OCI-LY1 (cell line): ENCODE measurements at regions not wholly inside any gene's neighbourhood (a gene's known extent, or its start where the extent isn't known, plus 50 kb on each side); places are given as distances from the start of the nearest gene placed in this dataset.
"Not testable (repeated sequence)": the region's sequence is repeated elsewhere in the genome, so short reads cannot be mapped to it uniquely, and the experiment has no call there.

Source experiments
- H2AFZ ChIP-seq: fragments of 200-600 bp; sonication (generic), shearing (Covaris generic); 2 replicates; pipeline ENCODE4 v1.6.0; 2014; ENCODE audit warnings: antibody characterized with exemption, mild to moderate bottlenecking, low read length
- H3F3A ChIP-seq: fragments of 200-600 bp; sonication (generic), shearing (Covaris generic); 2 replicates; pipeline ENCODE4 v1.6.0; 2014; ENCODE audit warnings: mild to moderate bottlenecking, antibody characterized with exemption, low read length, moderate library complexity; ENCODE audit not compliant: insufficient read depth
- H3K27ac ChIP-seq: fragments of 200-600 bp; sonication (generic); 2 replicates; pipeline ENCODE4 v1.5.1; 2014; ENCODE audit warnings: low read length, mixed run types, mild to moderate bottlenecking, low read depth; ENCODE audit not compliant: poor library complexity, severe bottlenecking
- H3K27me3 ChIP-seq: fragments of 200-600 bp; sonication (generic); 2 replicates; pipeline ENCODE4 v1.6.0; 2014; ENCODE audit warnings: antibody characterized with exemption, mild to moderate bottlenecking, low read length, moderate library complexity; ENCODE audit not compliant: insufficient read depth
- H3K36me3 ChIP-seq: fragments of 200-600 bp; sonication (generic); 2 replicates; pipeline ENCODE4 v1.6.1; 2014; ENCODE audit warnings: mild to moderate bottlenecking, antibody characterized with exemption, low read length, moderate library complexity, mixed read lengths; ENCODE audit not compliant: insufficient read depth
- H3K4me1 ChIP-seq: fragments of 200-600 bp; sonication (generic); 2 replicates; pipeline ENCODE4 v1.5.1; 2014; ENCODE audit warnings: mild to moderate bottlenecking, low read length, moderate library complexity; ENCODE audit not compliant: insufficient read depth, severe bottlenecking
- H3K4me2 ChIP-seq: fragments of 200-600 bp; sonication (generic), shearing (Covaris generic); 2 replicates; pipeline ENCODE4 v1.6.1; 2014; ENCODE audit warnings: low read length
- H3K4me3 ChIP-seq: fragments of 200-600 bp; sonication (generic); 2 replicates; pipeline ENCODE4 v1.5.1; 2014; ENCODE audit warnings: low read length, low read depth, mild to moderate bottlenecking, mixed read lengths; ENCODE audit not compliant: poor library complexity, severe bottlenecking
- H3K79me2 ChIP-seq: fragments of 200-600 bp; shearing (Covaris generic); 2 replicates; pipeline ENCODE4 v1.6.1; 2016; ENCODE audit warnings: mixed run types, low read length, mixed read lengths; ENCODE audit not compliant: insufficient read depth
- H3K9ac ChIP-seq: fragments of 200-600 bp; sonication (generic), shearing (Covaris generic); 2 replicates; pipeline ENCODE4 v1.6.1; 2014; ENCODE audit warnings: mild to moderate bottlenecking, low read length, mixed read lengths
- H3K9me2 ChIP-seq: fragments of 200-600 bp; sonication (generic), shearing (Covaris generic); 2 replicates; pipeline ENCODE4 v1.6.1; 2014; ENCODE audit warnings: low read depth, mild to moderate bottlenecking, low read length, mixed read lengths
- H3K9me3 ChIP-seq: fragments of 200-600 bp; shearing (Covaris generic); 2 replicates; pipeline ENCODE4 v1.6.1; 2014; ENCODE audit warnings: low read length, mixed read lengths
- H4K20me1 ChIP-seq: fragments of 200-600 bp; sonication (generic), shearing (Covaris generic); 2 replicates; pipeline ENCODE4 v1.6.0; 2016; ENCODE audit warnings: mild to moderate bottlenecking, low read length; ENCODE audit not compliant: insufficient read depth
- CTCF ChIP-seq: fragments of 200-600 bp; sonication (generic), shearing (Covaris generic); IDR thresholded peaks from 2 replicates; pipeline ENCODE4 v1.5.1; 2017; ENCODE audit warnings: mild to moderate bottlenecking, antibody characterized with exemption, low read length, moderate library complexity, mixed read lengths
- EZH2 ChIP-seq: fragments of 200-600 bp; sonication (generic), shearing (Covaris generic); IDR thresholded peaks from 2 replicates; pipeline ENCODE4 v1.8.0; 2017; ENCODE audit warnings: borderline replicate concordance, mixed run types, mild to moderate bottlenecking, antibody characterized with exemption, low read length, moderate library complexity, mixed read lengths

GRCh38 chr4:140220058-140220457 is 66.1 kb upstream of the MAML3 start:
- H3K9me3 ChIP-seq = no peaks in the 10 kb centered on the region
- H4K20me1 ChIP-seq = no peaks in the 10 kb centered on the region
- no peak overlapping the region for H3K4me3 ChIP-seq
- TF ChIP-seq EZH2 (no peak), CTCF (no peak)
- H3K9ac ChIP-seq = no peak overlapping the region
- H3K79me2 ChIP-seq = no peaks in the 10 kb centered on the region
- H3K4me1 ChIP-seq = no peaks in the 10 kb centered on the region
- no peak overlapping the region for H3K27ac ChIP-seq
- no peak overlapping the region for H2AFZ ChIP-seq
- no peaks in the 10 kb centered on the region for H3K36me3 ChIP-seq
- no peaks in the 10 kb centered on the region for H3K27me3 ChIP-seq
- no peaks in the 10 kb centered on the region for H3K9me2 ChIP-seq
- no peaks in the 10 kb centered on the region for H3F3A ChIP-seq
- H3K4me2 ChIP-seq = no peak overlapping the region

GRCh38 chr4:140219567-140219966 is 65.6 kb upstream of the MAML3 start:
- no peak overlapping the region for H3K4me2 ChIP-seq

GRCh38 chr4:140219070-140219469 is 65.1 kb upstream of the MAML3 start:
- H3K27ac ChIP-seq, H4K20me1 ChIP-seq: not testable (repeated sequence)

More at GRCh38 chr4:140219567-140219966, 65.6 kb upstream of the MAML3 start:
- no peak overlapping the region for H3K9ac ChIP-seq
- H3K9me3 ChIP-seq = no peaks in the 10 kb centered on the region
- no peak overlapping the region for H3K27ac ChIP-seq
- no peaks in the 10 kb centered on the region for H3K27me3 ChIP-seq
- no peak overlapping the region for H3K4me3 ChIP-seq
- no peaks in the 10 kb centered on the region for H3K4me1 ChIP-seq
- no peaks in the 10 kb centered on the region for H3F3A ChIP-seq
- no peaks in the 10 kb centered on the region for H3K36me3 ChIP-seq
- H3K79me2 ChIP-seq = no peaks in the 10 kb centered on the region
- H2AFZ ChIP-seq = no peak overlapping the region
- no peaks in the 10 kb centered on the region for H4K20me1 ChIP-seq
- H3K9me2 ChIP-seq = no peaks in the 10 kb centered on the region
- no peak for TF ChIP-seq EZH2
- no peak for TF ChIP-seq CTCF

GRCh38 chr4:140213749-140214148 is 59.8 kb upstream of the MAML3 start:
- H3K27me3 ChIP-seq = no peaks in the 10 kb centered on the region
- no peak for TF ChIP-seq EZH2
- TF ChIP-seq CTCF = no peak
- no peaks in the 10 kb centered on the region for H3K9me2 ChIP-seq
- H3K9ac ChIP-seq = no peak overlapping the region
- no peak overlapping the region for H3K27ac ChIP-seq
- H3K4me3 ChIP-seq = no peak overlapping the region
- H3K79me2 ChIP-seq = no peaks in the 10 kb centered on the region
- no peak overlapping the region for H2AFZ ChIP-seq
- no peaks in the 10 kb centered on the region for H3F3A ChIP-seq
- H3K9me3 ChIP-seq = no peaks in the 10 kb centered on the region
- H3K4me2 ChIP-seq = no peak overlapping the region
- H4K20me1 ChIP-seq = no peaks in the 10 kb centered on the region
- H3K36me3 ChIP-seq = no peaks in the 10 kb centered on the region
- H3K4me1 ChIP-seq = no peaks in the 10 kb centered on the region

More at GRCh38 chr4:140219070-140219469, 65.1 kb upstream of the MAML3 start:
- not testable (repeated sequence) for H3K4me1 ChIP-seq, H3K4me3 ChIP-seq, H3F3A ChIP-seq, H3K9me3 ChIP-seq, H3K79me2 ChIP-seq, H3K27me3 ChIP-seq, H3K36me3 ChIP-seq, H2AFZ ChIP-seq, H3K9me2 ChIP-seq, H3K9ac ChIP-seq, H3K4me2 ChIP-seq
